NB4 (cell line): ENCODE measurements at regions not wholly inside any gene's neighbourhood (a gene's known extent, or its start where the extent isn't known, plus 50 kb on each side); places are given as distances from the start of the nearest gene placed in this dataset.

Experiments used
- DNase-seq: peaks from one replicate; pipeline ENCODE4 v3.0.0; 2010; ENCODE audit warnings: low read depth
- H3K4me3 ChIP-seq: one replicate; pipeline ENCODE4 v1.5.1; 2011; ENCODE audit warnings: mild to moderate bottlenecking, low read depth, low read length, moderate library complexity
- MYC ChIP-seq: IDR thresholded peaks from 2 replicates; pipeline ENCODE4 v1.6.1; 2011; ENCODE audit warnings: low read depth, low read length
- POLR2A ChIP-seq: IDR thresholded peaks from 2 replicates; pipeline ENCODE4 v1.6.1; 2011; ENCODE audit warnings: mild to moderate bottlenecking; ENCODE audit not compliant: insufficient read length; ENCODE audit errors: extremely low read depth
- TF ChIP-seq, protein P1 (sequence below): IDR thresholded peaks from one replicate; pipeline ENCODE4 v1.5.1; 2012; ENCODE audit warnings: low read depth, low read length
- TF ChIP-seq, protein P2 (sequence below): IDR thresholded peaks from 2 replicates; pipeline ENCODE4 v1.6.1; 2011; ENCODE audit warnings: low read depth, low read length

DNA sequence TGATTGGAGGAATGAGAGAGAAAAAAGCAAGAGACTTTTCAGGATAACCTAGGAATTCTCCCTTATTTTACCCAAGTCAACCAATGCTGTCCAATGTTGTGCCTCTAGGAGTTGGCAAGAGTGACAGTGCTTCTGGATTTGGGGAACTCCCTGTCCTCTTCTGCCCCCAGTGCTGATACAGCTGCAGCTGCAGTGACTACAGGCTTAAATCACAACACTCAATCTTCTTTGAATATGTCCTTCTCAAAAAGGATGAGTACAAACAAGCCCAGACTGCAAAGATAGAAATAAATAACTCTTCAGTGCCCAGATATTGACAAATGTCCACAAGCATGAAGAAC lies 141.0 kb upstream of the COL21A1 start:
- TF ChIP-seq, protein P1, sequence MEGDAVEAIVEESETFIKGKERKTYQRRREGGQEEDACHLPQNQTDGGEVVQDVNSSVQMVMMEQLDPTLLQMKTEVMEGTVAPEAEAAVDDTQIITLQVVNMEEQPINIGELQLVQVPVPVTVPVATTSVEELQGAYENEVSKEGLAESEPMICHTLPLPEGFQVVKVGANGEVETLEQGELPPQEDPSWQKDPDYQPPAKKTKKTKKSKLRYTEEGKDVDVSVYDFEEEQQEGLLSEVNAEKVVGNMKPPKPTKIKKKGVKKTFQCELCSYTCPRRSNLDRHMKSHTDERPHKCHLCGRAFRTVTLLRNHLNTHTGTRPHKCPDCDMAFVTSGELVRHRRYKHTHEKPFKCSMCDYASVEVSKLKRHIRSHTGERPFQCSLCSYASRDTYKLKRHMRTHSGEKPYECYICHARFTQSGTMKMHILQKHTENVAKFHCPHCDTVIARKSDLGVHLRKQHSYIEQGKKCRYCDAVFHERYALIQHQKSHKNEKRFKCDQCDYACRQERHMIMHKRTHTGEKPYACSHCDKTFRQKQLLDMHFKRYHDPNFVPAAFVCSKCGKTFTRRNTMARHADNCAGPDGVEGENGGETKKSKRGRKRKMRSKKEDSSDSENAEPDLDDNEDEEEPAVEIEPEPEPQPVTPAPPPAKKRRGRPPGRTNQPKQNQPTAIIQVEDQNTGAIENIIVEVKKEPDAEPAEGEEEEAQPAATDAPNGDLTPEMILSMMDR, result no peak
- no peak for TF ChIP-seq MYC
- no peak overlapping the region for H3K4me3 ChIP-seq
- no peak for DNase-seq

- TF ChIP-seq, protein P1, result no peak
- TF ChIP-seq, protein P2, sequence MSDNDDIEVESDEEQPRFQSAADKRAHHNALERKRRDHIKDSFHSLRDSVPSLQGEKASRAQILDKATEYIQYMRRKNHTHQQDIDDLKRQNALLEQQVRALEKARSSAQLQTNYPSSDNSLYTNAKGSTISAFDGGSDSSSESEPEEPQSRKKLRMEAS, result no peak
- TF ChIP-seq POLR2A (no peak), MYC (no peak)
- no peak overlapping the region for H3K4me3 ChIP-seq
- no peak for DNase-seq
Observed at GRCh38 chr6:56387621-56388414, 140.4 kb upstream of the COL21A1 start.

DNA sequence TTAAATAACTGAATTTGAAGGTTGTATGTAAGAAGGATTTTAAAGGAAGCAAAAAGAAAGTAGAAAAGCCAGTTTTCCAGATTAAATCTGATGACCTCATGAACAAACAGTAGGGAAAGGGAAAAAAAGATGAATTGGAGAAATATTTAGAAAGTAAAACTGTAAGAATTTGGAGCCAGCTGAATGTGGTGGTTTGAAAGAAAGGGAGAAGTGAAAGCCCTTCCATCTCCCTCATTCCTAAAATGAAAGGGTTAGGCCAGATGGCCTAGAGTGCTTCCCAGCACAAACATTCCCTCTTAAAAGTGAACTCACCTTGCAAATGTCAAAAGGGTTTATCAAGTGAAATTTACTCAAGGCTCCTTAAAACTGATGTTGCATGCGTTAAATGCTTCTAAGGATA lies 139.3 kb upstream of the COL21A1 start:
- TF ChIP-seq, protein P2, result no peak
- no peak for TF ChIP-seq POLR2A
- TF ChIP-seq MYC, result no peak
- TF ChIP-seq, protein P1, result no peak
- no peak overlapping the region for H3K4me3 ChIP-seq
- DNase-seq, result no peak

GRCh38 chr6:56385981-56386593 lies 138.7 kb upstream of the COL21A1 start:
- TF ChIP-seq, protein P1, result no peak
- TF ChIP-seq MYC (no peak), POLR2A (no peak)
- TF ChIP-seq, protein P2, result no peak
- no peak for DNase-seq
- H3K4me3 ChIP-seq, result no peak overlapping the region

DNA sequence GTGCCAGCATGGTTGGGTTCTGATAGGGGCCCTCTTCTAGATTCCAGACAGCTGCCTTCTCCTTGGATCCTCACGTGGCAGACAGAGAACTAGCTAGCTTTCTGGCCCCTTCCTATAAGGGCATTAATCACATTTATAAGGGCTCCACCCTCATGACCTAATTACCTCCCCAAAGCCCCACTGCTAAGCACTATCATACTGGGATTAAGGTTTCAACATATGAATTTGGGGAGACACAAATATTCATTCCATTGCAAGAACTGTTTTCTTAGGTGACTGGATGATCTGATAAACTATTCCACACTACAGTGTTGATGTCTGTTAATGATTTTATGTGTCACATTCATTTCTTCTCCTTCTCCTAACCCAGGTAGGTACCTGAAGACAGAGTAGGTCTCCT lies 135.8 kb upstream of the COL21A1 start:
- TF ChIP-seq, protein P2, result no peak
- TF ChIP-seq POLR2A (no peak), MYC (no peak)
- TF ChIP-seq, protein P1, result no peak
- no peak for DNase-seq
- H3K4me3 ChIP-seq, result no peak overlapping the region

DNA sequence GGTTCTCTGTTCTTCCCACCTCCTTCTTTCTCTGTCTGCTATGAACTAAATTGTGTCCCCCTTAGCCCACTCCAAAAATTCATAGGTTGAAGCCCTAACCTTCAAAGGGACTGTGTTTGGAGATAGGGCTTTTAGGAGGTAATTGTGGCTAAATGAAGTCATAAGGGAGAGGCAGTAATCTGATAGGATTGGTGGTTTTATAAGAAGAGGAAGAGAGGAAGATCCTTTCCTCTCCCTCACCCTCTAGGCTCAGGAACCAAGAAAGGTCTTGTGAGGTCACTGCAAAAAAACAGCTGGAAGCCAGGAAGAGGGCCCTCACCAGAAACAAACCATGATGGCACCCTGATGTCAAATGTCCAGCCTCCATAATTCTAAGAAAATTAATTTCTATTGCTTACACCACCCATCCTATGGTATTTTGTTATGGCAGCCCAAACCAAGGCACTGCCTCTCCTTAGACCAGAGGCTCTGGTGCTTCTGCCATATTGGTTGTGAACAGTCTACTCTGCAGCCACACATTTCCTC lies 135.1 kb upstream of the COL21A1 start:
- TF ChIP-seq, protein P1, result no peak
- TF ChIP-seq, protein P2, result no peak
- DNase-seq, result no peak
- no peak overlapping the region for H3K4me3 ChIP-seq
